H9 (cell line): ENCODE measurements at regions not wholly inside any gene's neighbourhood (a gene's known extent, or its start where the extent isn't known, plus 50 kb on each side); places are given as distances from the start of the nearest gene placed in this dataset.

Experiments
- DNase-seq: peaks from one replicate; pipeline ENCODE4 v3.0.0-alpha.2; 2017
- H2AFZ ChIP-seq: one replicate; pipeline ENCODE4 v1.6.1; 2013; ENCODE audit warnings: mild to moderate bottlenecking, low read length, control low read depth, moderate library complexity
- H2AK5ac ChIP-seq: 2 replicates; pipeline ENCODE4 v1.6.1; 2013; ENCODE audit warnings: low read length, control low read depth, mixed read lengths; ENCODE audit not compliant: insufficient read length
- H2BK120ac ChIP-seq: one replicate; pipeline ENCODE4 v1.6.1; 2013; ENCODE audit warnings: low read depth, mild to moderate bottlenecking, low read length, control low read depth, inconsistent platforms; ENCODE audit not compliant: poor library complexity, severe bottlenecking
- H2BK12ac ChIP-seq: 2 replicates; pipeline ENCODE4 v1.6.1; 2013; ENCODE audit warnings: low read length, control low read depth, mixed read lengths, low read depth; ENCODE audit not compliant: insufficient read length
- H2BK15ac ChIP-seq: 2 replicates; pipeline ENCODE4 v1.6.1; 2013; ENCODE audit warnings: low read depth, low read length, control low read depth
- H2BK20ac ChIP-seq: one replicate; pipeline ENCODE4 v1.6.1; 2013; ENCODE audit warnings: low read depth, mild to moderate bottlenecking, low read length, control low read depth, inconsistent platforms; ENCODE audit not compliant: poor library complexity, severe bottlenecking
- H2BK5ac ChIP-seq: 2 replicates; pipeline ENCODE4 v1.6.1; 2013; ENCODE audit warnings: low read length, control low read depth, mixed read lengths; ENCODE audit not compliant: insufficient read length
- H3K14ac ChIP-seq: 2 replicates; pipeline ENCODE4 v1.6.1; 2013; ENCODE audit warnings: low read length, control low read depth; ENCODE audit not compliant: insufficient read depth
- H3K18ac ChIP-seq: 2 replicates; pipeline ENCODE4 v1.6.1; 2013; ENCODE audit warnings: low read depth, mild to moderate bottlenecking, mixed read lengths, low read length, control low read depth; ENCODE audit not compliant: insufficient read length
- H3K23ac ChIP-seq: 2 replicates; pipeline ENCODE4 v1.6.1; 2013; ENCODE audit warnings: low read length, control low read depth, mixed read lengths, low read depth; ENCODE audit not compliant: insufficient read length
- H3K23me2 ChIP-seq: 2 replicates; pipeline ENCODE4 v1.6.1; 2013; ENCODE audit warnings: low read depth, mild to moderate bottlenecking, mixed read lengths, low read length, control low read depth; ENCODE audit not compliant: insufficient read length, poor library complexity, severe bottlenecking
- H3K27ac ChIP-seq: 2 replicates; pipeline ENCODE4 v1.5.1; 2013; ENCODE audit warnings: low read length, control low read depth, mixed read lengths, low read depth; ENCODE audit not compliant: insufficient read length
- H3K27me3 ChIP-seq: 2 replicates; pipeline ENCODE4 v1.6.1; 2013; ENCODE audit warnings: low read length, control low read depth, inconsistent platforms; ENCODE audit not compliant: insufficient read depth
- H3K4ac ChIP-seq: 2 replicates; pipeline ENCODE4 v1.6.1; 2013; ENCODE audit warnings: low read depth, mild to moderate bottlenecking, control low read depth, inconsistent platforms, low read length, moderate library complexity
- H3K4me1 ChIP-seq: 2 replicates; pipeline ENCODE4 v1.6.1; 2013; ENCODE audit warnings: low read length, control low read depth, inconsistent platforms; ENCODE audit not compliant: insufficient read depth
- H3K4me2 ChIP-seq: 2 replicates; pipeline ENCODE4 v1.6.1; 2013; ENCODE audit warnings: low read length, control low read depth, mixed read lengths; ENCODE audit not compliant: insufficient read length, insufficient read depth
- H3K56ac ChIP-seq: 2 replicates; pipeline ENCODE4 v1.6.1; 2013; ENCODE audit warnings: low read depth, mild to moderate bottlenecking, mixed read lengths, low read length, control low read depth; ENCODE audit not compliant: insufficient read length
- H3K79me1 ChIP-seq: 2 replicates; pipeline ENCODE4 v1.6.1; 2013; ENCODE audit warnings: low read depth, mild to moderate bottlenecking, moderate library complexity, low read length, control low read depth, inconsistent platforms; ENCODE audit not compliant: insufficient read depth, poor library complexity, severe bottlenecking
- H3K79me2 ChIP-seq: 2 replicates; pipeline ENCODE4 v1.6.1; 2013; ENCODE audit warnings: low read length, control low read depth, inconsistent platforms; ENCODE audit not compliant: insufficient read depth
- H3K9ac ChIP-seq: 2 replicates; pipeline ENCODE4 v1.6.1; 2013; ENCODE audit warnings: low read length, control low read depth, mixed read lengths; ENCODE audit not compliant: insufficient read length; ENCODE audit errors: extremely low read depth
- H3K9me3 ChIP-seq: one replicate; pipeline ENCODE4 v1.6.1; 2013; ENCODE audit warnings: low read depth, low read length, inconsistent platforms; ENCODE audit not compliant: control insufficient read depth
- H3T11ph ChIP-seq: one replicate; pipeline ENCODE4 v1.6.1; 2013; ENCODE audit warnings: mild to moderate bottlenecking, low read length, control low read depth, inconsistent platforms
- H4K20me1 ChIP-seq: one replicate; pipeline ENCODE4 v1.6.1; 2013; ENCODE audit not compliant: control insufficient read depth, insufficient read length, insufficient read depth
- H4K5ac ChIP-seq: 2 replicates; pipeline ENCODE4 v1.6.1; 2013; ENCODE audit warnings: low read depth, mild to moderate bottlenecking, mixed read lengths, low read length, control low read depth; ENCODE audit not compliant: insufficient read length
- H4K8ac ChIP-seq: replicated peaks from 2 replicates; pipeline ENCODE4 v1.6.1; 2013; ENCODE audit warnings: low read length, control low read depth, mixed read lengths, low read depth; ENCODE audit not compliant: insufficient read length
- H4K91ac ChIP-seq: 2 replicates; pipeline ENCODE4 v1.6.1; 2013; ENCODE audit warnings: low read depth, mild to moderate bottlenecking, moderate library complexity, mixed read lengths, low read length, control low read depth; ENCODE audit not compliant: insufficient read length
- H3K27ac Mint-ChIP-seq, 3 experiments: 2 replicates in 2 of 3; 3 replicates in 1 of 3; pipeline ENCODE4 v1.8.0; 2020 to 2021; ENCODE audit warnings: mixed read lengths in 3 of 3, mild to moderate bottlenecking in 1 of 3, moderate library complexity in 1 of 3
- H3K27me3 Mint-ChIP-seq: 2 replicates; pipeline ENCODE4 v1.8.0; 2021; ENCODE audit warnings: low read depth, mild to moderate bottlenecking, moderate library complexity, mixed read lengths
- H3K36me3 Mint-ChIP-seq, 3 experiments: 2 replicates in 2 of 3; 3 replicates in 1 of 3; pipeline ENCODE4 v1.8.0; 2020 to 2021; ENCODE audit warnings: low read depth in 3 of 3, mixed read lengths in 3 of 3; ENCODE audit not compliant: insufficient read depth in 1 of 3
- H3K4me1 Mint-ChIP-seq, 2 experiments: 2 replicates each; pipeline ENCODE4 v1.8.0; 2020; ENCODE audit warnings: mixed read lengths in 2 of 2
- H3K4me3 Mint-ChIP-seq, 2 experiments: 2 replicates in 1 of 2; 3 replicates in 1 of 2; pipeline ENCODE4 v1.8.0; 2020 to 2021; ENCODE audit warnings: mild to moderate bottlenecking in 2 of 2, mixed read lengths in 2 of 2, moderate library complexity in 1 of 2
- H3K9me3 Mint-ChIP-seq, 2 experiments: 2 replicates in 1 of 2; 3 replicates in 1 of 2; pipeline ENCODE4 v1.8.0; 2020; ENCODE audit warnings: mild to moderate bottlenecking in 2 of 2, mixed read lengths in 2 of 2, moderate library complexity in 1 of 2
- CTCF ChIP-seq: fragments of 200-600 bp; sonication (generic); conservative IDR thresholded peaks from 3 replicates; pipeline ENCODE4 v1.8.0; 2021; ENCODE audit warnings: antibody characterized with exemption, mild to moderate bottlenecking
- WGBS: extraction: QIAGEN DNeasy Blood & Tissue Kit; methylation state at CpG from one replicate; pipeline ENCODE4 v1.1.7; 2013; ENCODE audit warnings: missing lambda C conversion rate, low lambda C conversion rate, mixed read lengths; ENCODE audit not compliant: insufficient read length; ENCODE audit errors: extremely low coverage; 5-methylcytosine and 5-hydroxymethylcytosine counted together

GRCh38 chr10:10078446-10078845, 939.2 kb upstream of the CELF2 start:
- H4K8ac ChIP-seq, result no peak overlapping the region
- no peak overlapping the region for H2BK15ac ChIP-seq
- no peak overlapping the region for H2BK5ac ChIP-seq
- no peaks in the 10 kb centered on the region for H3K4me1 ChIP-seq
- no peak overlapping the region for H3K23ac ChIP-seq
- H3K4ac ChIP-seq, result no peak overlapping the region
- no peaks in the 10 kb centered on the region for H3K27me3 Mint-ChIP-seq
- no peak overlapping the region for H2AFZ ChIP-seq
- no peak overlapping the region for H2BK12ac ChIP-seq
- no peaks in the 10 kb centered on the region for H4K20me1 ChIP-seq
- H3K36me3 Mint-ChIP-seq, result peaks cover 11 to 32% (median 11%) of the 10 kb centered on the region in 3 experiments
- H3K14ac ChIP-seq, result no peak overlapping the region
- peaks cover 12% of the 10 kb centered on the region for H3K9me3 ChIP-seq
- H2BK120ac ChIP-seq, result no peak overlapping the region
- H3T11ph ChIP-seq, result no peak overlapping the region
- H3K18ac ChIP-seq, result no peak overlapping the region
- H3K4me3 Mint-ChIP-seq, result no peak overlapping the region
- no peak overlapping the region for H3K27ac ChIP-seq
- H3K9me3 Mint-ChIP-seq, result peaks cover 18 to 25% of the 10 kb centered on the region in 2 experiments
- no peak overlapping the region for H4K5ac ChIP-seq
- no peaks in the 10 kb centered on the region for H3K4me1 Mint-ChIP-seq
- no peaks in the 10 kb centered on the region for H3K79me2 ChIP-seq
- H4K91ac ChIP-seq, result no peak overlapping the region
- H3K9ac ChIP-seq, result no peak overlapping the region
- no CpG with 5 or more reads among the region's 4 CpGs for WGBS
- no peaks in the 10 kb centered on the region for H3K27me3 ChIP-seq
- TF ChIP-seq CTCF, result no peak
- no peak overlapping the region for H2AK5ac ChIP-seq
- H3K79me1 ChIP-seq, result no peaks in the 10 kb centered on the region
- H3K23me2 ChIP-seq, result no peaks in the 10 kb centered on the region
- no peak overlapping the region for H2BK20ac ChIP-seq
- H3K27ac Mint-ChIP-seq, result no peak overlapping the region
- H3K4me2 ChIP-seq, result no peak overlapping the region
- H3K56ac ChIP-seq, result no peak overlapping the region
- no peak for DNase-seq
